DOHH2 (cell line): ENCODE measurements at regions not wholly inside any gene's neighbourhood (a gene's known extent, or its start where the extent isn't known, plus 50 kb on each side); places are given as distances from the start of the nearest gene placed in this dataset.

Experiments used
- EZH2phosphoT487 ChIP-seq: fragments of 200-600 bp; sonication (generic); IDR thresholded peaks from 2 replicates; pipeline ENCODE4 v1.6.1; 2017; ENCODE audit warnings: borderline replicate concordance, mild to moderate bottlenecking, antibody characterized with exemption, low read length, moderate library complexity, mixed read lengths
- TF ChIP-seq, protein P1 (sequence below): fragments of 200-600 bp; sonication (generic); IDR thresholded peaks from one replicate; pipeline ENCODE4 v1.5.1; 2014; ENCODE audit warnings: antibody characterized with exemption, mild to moderate bottlenecking, low read depth, low read length; ENCODE audit not compliant: poor library complexity, severe bottlenecking

- TF ChIP-seq, protein P1, sequence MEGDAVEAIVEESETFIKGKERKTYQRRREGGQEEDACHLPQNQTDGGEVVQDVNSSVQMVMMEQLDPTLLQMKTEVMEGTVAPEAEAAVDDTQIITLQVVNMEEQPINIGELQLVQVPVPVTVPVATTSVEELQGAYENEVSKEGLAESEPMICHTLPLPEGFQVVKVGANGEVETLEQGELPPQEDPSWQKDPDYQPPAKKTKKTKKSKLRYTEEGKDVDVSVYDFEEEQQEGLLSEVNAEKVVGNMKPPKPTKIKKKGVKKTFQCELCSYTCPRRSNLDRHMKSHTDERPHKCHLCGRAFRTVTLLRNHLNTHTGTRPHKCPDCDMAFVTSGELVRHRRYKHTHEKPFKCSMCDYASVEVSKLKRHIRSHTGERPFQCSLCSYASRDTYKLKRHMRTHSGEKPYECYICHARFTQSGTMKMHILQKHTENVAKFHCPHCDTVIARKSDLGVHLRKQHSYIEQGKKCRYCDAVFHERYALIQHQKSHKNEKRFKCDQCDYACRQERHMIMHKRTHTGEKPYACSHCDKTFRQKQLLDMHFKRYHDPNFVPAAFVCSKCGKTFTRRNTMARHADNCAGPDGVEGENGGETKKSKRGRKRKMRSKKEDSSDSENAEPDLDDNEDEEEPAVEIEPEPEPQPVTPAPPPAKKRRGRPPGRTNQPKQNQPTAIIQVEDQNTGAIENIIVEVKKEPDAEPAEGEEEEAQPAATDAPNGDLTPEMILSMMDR: no peak
- TF ChIP-seq EZH2phosphoT487: no peak
These were observed 383.3 kb downstream of the SMARCA1 start for GRCh38 chrX:129139837-129140598.
